ENCODE measurements at regions not wholly inside any gene's neighbourhood (a gene's known extent, or its start where the extent isn't known, plus 50 kb on each side); places are given as distances from the start of the nearest gene placed in this dataset.
A peak's percentile ranks its signal among the peaks of the same experiment; 100 is the strongest.
"Not testable (repeated sequence)": the region's sequence is repeated elsewhere in the genome, so short reads cannot be mapped to it uniquely, and the experiment has no call there.

DNA sequence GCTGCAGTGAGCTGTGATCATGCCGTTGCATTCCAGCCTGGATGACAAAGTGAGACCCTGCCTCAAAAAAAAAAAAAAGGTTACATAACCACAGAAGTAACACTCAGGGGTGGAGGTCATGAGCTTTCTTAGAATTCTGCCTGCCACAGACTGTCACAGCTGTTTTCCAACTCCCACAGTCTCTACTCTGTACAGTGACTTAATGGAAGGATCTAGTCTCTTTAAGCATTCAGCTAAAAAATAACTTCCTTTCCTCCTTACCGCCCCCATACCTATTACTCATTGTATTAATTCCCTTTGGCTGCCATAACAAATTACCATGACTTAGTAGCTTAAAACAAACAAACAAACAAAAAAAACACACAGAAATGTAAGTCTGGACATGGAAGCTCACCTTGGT, 99.6 kb upstream of the UBE2E1 start:
- no peak for DNase-seq (ENCODE audit: low read depth)

DNA sequence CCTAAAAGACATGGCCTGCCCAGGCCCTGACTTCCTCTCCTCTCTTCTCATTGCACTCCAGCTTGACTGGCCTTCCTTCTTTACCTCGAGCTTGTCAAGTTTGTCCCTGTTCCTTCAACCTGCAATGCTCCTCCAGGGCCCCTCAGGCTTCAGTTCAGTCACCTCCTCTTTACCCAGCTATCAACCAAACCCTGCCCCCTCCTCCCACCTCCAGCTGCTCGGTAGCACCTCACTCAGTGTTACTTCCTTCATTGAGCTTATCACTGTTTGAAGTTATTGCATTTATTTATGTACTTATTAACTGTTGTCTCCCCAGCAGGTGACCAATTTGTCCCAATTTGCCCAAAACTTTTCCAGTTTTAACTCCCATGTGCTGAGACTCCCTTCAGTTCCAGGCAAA, 95.8 kb upstream of the UBE2E1 start:
- DNase-seq (ENCODE audit: low read depth): no peak

DNA sequence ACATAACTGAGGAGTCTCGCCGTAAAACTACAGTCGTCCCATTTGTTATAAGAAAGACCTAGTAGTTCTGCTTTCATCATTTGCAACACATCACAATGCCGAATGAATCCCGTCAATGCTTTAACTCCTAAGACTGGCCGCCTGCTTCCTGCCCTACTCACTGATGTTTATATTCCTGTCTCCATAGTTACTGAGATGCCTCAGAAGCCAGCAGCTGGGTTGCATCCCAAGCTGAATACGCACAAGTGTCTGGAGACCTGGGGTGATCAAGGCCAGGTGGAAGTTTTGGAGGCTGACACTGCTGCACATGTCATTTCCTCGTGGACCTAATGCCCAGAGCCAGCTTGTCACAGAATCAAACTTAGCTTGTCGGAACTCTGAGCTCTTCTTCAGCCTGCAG, 95.2 kb upstream of the UBE2E1 start:
- DNase-seq (ENCODE audit: low read depth): peak; percentile 69

DNA sequence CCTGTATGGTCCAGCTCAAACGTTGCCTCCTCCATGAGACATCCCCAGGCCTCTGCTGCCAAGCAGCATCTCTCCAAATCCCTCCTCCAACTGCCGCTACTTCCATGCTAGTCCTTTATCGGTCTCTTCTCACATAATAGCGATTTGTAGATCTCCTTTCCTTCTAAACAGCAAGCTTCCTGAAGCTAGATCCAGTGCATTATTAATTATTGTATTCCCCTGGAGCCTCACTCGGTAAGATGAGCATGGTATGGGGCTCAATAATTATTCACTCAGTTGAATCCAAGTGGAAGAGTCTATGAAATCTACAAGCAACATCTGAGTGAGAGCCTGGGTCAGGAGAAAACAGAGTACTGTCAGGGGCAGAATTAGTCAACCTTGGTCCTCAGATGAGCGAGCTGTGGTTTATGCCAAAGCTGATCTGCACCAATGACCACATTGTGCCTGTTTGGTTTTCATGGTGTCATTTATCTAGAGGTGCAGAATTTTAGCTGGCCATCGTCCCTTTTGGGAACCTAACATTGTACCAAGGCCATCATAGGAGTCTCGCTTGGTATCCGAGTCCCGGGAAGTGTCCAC, 93.8 kb upstream of the UBE2E1 start:
- DNase-seq (ENCODE audit: low read depth): no peak

DNA sequence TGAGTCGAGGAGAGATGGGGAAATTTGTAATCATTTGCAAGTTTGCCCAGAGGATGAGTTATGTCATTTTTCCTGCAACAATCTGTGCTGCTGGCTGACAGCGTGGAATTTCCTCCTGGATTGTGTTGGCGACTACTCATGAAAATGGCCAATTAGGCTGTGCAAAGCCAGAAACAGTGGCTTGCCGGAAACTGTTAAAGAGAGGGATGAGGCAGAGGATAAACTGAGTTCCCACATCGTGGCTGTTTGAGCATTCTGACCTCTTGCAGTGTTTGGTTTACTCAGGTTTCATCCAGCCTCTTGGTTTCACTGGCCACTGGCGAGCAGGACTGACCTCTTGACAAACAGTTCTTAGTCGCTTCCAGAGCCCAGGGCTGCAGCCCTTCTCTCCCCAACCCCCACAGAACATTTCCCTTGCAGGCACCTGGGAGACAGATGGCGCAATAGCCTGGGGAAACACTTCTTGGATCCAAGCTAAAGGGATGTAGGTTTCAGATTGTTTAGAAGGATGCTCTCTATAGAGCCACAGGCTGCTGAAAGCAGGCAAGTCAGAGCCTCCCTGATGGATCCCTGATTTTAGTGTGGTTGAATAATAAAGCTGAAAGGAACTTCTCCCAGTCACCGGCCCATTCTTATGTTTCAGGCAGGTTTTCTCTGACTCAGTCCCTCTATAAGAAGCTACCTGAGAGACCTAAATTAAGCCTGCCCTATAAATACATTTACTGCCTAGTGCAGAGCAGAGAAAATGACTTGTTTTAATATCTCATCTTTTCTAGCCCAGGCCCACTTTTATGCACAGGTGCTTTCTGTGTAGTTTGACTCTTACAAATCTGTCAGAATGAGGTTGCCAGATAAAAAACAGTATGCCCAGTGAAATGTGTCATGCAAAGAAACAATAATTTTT, 92.8 kb upstream of the UBE2E1 start:
- DNase-seq (ENCODE audit: low read depth): peak; percentile 71

DNA sequence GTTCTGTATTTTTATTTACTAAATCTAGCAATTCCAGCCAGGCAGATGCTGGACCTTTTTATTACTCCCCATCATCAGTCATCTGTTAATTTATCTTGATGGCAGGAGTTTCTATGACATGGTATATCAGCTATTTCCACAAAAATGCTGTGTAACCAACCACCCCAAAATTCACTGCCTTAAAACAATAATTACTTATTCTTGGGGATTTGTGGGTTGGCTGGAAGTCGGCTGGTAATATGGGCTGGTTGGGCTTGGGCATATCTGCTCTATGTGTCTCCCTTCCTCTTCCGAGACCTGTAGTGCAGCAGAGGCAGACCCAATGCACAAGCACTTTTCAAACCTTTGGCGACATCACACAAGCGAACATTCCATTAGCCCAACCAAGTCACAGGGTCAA, 92.1 kb upstream of the UBE2E1 start:
- no peak for DNase-seq (ENCODE audit: low read depth)

DNA sequence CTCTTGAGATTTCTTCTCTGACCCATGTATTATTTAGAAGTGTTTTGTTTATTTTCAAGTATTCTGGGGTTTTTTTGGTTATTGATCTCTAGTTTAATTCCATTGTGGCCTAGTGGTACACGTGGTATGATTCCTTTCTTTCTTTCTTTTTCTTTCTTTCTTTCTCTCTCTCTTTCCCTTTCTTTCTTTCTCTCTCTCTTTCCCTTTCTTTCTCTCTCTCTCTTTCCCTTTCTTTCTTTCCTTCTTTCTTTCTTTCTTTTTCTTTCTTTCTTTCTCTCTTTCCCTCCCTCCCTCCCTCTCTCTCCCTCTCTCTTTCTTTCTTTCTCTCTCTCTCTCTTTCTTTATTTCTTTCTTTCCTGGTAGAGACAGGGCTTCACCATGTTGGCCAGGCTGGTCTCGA, 85.7 kb upstream of the UBE2E1 start:
- DNase-seq (ENCODE audit: low read depth): no peak

DNA sequence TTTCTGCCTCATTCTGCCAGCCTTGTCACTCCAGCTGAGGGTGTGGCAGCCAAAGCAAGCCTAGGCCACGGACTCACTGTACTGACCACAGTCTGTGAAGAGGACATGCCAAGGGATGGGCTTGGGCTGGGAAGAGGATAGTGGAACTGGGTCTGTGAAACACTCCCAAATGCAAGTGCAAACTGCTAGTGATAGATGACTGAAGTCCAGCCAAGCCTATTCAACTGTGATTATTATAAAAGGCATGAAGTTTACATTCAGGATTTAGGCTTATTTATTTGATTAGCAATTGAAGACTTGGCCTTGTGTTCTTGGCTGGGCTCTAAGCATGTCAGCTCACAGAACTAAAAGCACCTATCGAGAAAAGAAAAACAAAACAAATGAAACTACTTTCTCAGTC, 84.9 kb upstream of the UBE2E1 start:
- no peak for DNase-seq (ENCODE audit: low read depth)

DNA sequence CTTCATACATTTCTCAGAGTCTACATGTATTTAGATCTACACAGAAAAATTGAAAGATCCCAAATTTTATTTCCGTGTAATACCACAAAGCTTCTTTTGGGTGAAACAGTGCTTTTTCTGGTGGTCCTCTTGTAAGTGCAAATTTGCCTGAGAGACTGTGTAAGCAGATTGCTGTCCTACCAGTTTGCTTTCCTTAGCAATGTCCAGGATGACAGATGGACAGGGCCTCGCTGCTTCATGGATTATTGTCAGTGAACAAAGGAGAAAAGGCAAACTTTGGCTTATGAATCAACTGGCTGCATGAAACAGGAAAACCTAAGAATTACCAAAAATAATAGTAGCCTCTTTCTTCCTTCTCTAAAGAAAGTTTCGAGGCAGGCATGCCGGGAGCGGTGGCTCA, 82.6 kb upstream of the UBE2E1 start:
- no peak for DNase-seq (ENCODE audit: low read depth)

DNA sequence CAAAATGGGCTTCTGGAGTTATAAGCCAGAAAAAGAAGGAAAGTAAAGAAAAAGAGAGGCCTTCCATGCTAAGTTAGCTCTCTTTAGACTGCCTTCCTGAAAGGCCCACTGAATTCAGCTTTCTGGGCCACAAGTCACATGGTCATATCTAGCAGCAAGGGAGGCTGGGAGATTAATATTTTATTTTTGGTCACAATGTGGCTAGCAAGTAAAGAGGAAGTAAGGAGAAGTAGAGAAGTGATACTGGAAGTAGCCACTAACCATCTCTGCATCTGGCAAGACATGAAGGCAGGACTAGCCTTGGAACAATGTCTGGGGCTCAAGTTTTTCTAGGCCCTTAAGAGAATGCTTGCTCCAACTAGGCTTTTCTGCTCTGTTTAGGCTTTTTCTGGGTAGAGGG, 81.8 kb upstream of the UBE2E1 start:
- no peak for DNase-seq (ENCODE audit: low read depth)

DNA sequence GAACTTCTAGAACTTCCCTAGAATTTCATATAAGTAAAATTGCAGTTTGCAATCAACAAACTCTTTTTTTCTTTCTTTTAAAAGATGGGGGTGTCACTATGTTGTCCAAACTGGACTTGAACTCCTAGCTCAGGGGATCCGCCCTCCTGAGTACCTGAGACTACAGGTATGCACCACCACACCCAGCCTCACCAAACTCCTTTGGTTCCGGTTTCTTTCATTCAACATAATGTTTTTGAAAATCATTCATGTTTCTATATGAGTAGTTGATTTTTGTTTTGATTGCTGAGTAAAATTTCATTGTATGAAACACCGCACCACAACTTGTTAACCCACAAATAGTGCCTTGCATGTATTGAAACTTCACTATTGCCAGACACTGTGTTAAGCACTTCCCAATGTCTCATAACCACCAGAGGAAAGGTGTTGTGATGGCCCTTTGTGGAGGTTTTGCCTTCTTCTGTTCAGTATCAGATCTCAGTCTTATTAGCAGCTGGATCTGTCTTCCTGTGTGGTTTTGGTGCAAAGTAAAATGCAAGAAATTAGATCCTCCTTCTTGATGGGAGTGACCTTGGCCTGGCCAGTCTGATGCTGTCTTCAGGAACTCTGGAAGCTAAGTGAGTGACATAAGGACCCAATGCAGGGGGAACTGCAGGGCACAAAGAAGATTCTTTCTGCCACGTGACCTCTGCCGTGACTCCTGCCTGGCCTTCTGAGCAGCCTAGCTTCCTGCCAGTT, 78.8 kb upstream of the UBE2E1 start:
- no peak for DNase-seq (ENCODE audit: low read depth)

DNA sequence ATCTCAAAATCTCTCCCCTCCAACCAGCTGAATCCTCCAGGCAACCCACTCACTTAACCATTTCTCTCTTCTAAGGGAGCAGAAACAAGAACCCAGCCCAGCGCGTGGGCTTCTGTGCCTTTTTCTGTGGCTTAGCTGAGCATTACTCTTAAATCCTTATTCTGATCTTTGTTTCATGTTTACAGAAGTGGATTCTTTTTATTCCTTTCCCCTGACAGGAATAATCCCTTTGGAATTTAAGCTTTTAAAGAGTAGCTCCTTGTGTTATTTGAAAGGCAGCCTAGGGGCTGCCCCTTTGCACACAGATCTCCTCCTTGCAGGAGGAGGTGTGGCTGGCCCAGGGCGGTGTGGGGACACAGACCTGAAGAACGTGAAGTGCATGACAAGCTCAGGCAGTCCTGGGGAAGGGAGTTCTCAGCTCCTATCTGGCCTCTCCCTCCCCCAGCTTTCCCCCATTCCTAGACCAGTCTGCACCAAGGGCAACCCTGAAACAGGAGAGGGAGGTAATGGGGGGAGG, 77.1 kb upstream of the UBE2E1 start:
- no peak for DNase-seq (ENCODE audit: low read depth)

DNA sequence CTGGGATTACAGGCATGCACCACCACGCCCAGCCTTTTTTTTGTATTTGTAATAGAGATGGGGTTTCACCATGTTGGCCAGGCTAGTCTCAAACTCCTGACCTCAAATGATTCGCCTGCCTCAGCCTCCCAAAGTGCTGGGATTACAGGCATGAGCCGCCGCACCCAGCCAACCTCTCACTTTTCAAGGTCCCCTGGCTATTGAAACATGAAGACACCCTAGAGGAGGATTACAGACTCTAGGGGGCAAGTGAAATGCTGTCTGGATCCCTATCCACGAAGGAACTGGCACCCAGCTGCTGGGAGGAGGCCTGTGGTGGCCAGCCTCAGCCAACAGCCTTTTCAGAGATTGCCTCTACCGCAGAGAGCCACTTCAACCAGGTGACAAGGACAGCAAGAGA, 76.4 kb upstream of the UBE2E1 start:
- DNase-seq (ENCODE audit: low read depth): not testable (repeated sequence)

DNA sequence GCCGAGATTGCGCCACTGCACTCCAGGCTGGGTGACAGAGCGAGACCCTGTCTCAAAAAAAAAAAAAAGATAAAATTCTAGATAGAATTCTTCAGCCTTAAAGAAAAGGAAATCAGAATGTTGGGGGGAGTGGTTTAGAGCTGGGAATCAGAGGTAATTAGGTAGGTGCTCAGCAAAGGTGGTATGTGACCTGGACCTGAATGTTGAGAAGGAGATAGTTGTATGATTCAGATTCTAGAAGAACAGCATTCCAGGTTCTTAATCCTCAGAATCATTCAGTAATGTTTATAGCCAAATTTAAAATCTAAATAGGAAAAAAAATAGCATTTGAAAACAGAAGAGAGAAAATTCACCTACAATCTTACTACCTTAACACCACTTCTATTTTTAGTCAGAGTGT, 71.3 kb upstream of the UBE2E1 start:
- no peak for DNase-seq (ENCODE audit: low read depth)

DNA sequence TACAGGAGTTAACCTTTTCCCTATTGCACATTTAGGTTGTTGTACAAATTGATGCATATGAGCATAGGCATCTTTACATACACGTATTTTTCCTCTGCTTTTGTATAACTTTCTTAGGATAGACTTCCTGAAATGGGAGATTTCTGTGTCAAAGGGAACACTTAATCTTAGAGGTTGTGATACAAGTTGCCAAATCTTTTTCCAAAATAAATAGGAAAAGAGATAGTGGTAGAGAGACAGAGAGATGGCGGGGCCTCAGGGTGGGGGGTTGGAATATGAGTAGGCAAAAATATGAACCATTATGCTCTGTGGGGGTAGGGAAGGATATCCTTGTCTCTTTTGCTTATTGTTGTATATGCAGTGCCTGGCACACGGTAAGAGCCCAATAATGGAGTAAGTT, 70.7 kb upstream of the UBE2E1 start:
- DNase-seq (ENCODE audit: low read depth): no peak

DNA sequence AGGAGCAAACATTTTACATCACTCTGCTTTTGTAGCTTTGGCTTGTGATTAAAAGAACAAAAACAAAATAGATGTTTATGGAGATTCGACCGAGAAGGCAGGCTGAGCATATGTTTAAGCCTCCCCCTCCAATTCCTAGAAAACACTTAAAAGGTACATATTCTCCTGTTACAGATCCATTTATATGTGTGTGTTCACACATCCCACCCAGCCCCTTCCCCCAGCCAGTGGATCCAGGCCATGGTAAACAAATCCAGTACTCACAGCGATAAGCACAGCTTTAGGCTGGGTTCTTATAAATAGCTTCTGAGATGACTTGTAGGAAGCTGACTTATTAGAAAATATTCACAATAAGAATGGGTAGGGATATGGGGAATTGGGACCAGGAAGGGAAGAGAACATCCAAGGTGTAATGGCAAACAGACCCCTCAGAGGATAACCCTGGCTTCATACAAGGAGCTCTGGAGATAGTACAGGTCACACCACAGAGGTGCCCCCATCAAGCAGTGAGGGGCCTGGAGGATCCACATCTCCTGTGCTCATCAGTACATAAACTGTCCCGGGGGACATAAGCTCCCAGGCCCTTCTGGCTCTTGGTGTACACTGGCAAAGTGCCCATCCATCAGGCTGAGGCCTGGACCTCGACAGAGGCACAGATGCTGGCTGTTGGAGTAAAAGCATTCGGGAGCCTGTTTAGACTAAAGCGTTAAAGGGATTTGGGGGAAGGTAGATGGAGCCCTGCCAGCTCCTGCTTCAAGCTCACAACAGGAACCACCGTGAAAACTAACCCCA, 70.0 kb upstream of the UBE2E1 start:
- DNase-seq (ENCODE audit: low read depth): no peak

DNA sequence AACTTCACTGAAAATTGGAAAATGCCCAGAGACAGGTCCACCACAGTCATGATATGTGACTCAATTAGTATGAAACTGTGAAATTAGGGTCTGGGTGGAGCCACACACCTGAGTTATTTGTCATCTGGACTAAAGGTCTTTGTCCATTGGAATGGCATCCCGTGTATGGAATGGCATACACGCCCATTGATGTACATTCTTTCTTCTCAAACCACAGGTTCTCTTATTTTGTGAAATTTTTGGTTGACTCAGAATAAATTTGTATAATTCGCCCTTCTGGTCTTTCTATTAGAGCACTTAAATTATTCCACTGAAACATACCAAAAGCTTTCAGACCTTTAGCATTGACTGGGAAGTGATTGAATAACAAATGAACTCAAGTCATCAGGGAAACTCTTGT, 66.8 kb upstream of the UBE2E1 start:
- DNase-seq (ENCODE audit: low read depth): no peak

DNA sequence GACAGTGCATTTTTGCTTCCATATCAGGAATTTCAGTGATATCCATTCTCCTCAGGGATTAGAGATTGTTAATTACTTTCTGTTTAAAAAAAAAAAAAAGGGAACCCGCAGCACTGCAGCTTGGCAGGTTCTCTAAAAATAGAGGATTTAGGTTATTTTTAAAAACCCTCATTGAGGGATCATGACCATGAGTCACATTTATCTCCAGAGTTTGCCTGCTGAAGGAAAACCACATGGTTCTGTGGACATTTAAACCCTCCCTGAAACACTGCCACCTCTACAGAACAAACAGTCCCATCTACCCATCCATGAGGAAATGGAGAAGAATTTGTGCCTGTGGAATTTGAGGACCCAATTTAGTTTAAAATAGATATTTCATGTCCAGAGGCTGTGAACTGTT, 66.2 kb upstream of the UBE2E1 start:
- DNase-seq (ENCODE audit: low read depth): no peak

DNA sequence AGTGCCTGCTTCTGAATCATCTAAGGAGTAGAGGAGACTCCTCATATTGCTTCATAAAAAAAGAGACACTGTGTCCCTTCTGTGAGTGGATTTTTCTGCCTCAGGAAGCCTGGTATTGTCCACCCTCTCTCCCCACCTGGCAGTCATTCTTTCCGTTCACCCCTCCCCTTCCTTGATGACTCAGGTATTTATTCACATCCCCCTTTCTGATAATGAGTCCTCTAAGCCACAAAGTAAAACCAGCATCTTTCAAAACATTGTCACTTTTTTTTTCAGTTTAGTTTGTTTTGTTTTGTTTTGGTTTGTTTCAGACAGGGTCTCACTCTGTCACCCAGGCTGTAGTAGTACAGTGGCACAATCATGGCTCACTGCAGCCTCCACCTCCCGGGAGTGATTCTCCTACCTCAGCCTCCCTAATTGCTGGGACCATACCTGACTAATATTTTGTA, 65.2 kb upstream of the UBE2E1 start:
- no peak for DNase-seq (ENCODE audit: low read depth)

DNA sequence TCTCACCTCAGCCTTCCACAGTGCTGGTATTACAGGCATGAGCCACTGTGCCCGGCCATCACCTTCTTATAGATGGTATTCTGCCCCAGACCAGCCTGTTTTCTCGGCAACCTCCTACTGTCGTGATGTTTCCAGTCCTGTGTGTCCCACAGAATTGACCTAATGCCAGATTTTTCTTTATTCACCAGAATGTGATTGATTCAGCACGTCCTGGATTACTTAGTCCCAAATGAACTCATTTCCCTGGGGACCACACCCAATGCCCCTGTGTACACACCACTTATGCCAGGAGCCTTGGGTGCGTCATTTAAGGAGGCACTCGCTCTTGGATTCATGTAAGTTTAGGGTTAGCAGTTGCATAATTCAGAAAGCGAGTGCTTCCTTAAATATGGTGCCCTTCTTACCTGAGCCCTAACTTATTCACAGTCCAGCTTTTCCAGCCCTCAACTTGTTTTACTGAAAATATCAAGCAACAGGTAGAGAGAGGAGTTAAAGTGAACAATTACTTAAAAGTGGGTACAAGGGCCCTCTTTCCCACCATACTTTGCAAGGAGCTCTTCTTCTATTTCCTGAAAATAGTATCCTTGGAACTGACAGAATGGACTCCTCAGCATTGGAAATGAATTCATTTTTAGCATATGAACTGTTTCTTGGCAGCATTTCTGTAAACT, 64.6 kb upstream of the UBE2E1 start:
- DNase-seq (ENCODE audit: low read depth): no peak

DNA sequence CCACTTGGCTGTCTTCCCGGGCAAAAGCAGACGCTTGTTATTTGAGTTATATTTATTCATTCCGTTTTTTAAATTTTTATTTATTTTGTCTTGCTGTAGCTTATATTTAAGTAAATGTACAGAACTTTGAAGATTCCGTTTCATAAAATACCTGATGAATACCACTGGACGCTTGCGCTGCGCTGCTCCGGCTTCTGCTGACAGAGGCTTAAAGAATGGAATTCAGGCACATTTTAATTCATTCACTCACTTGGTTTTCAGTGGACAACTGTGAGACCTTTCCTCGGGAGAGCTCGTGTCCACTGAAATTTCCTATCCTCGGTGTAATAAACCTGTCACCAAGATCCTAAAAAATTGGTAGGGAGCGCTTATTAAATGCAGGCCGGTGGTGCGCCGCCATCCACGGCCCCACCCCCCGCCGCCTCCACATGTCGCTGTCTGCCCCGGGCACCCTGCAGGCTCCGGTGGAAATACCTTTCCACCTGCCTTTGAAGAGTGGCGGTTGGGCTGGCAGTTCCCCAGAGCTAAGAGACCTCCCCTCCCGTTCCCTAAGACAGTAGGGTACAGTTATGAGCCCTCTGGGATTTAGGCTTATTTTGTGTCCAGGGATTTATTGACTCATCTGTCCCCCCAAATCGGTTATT, 62.5 kb upstream of the UBE2E1 start:
- DNase-seq (ENCODE audit: low read depth): no peak

Measured in forelimb muscle (tissue), 1 donor.